Liver (tissue), 3 donors: ENCODE measurements at regions not wholly inside any gene's neighbourhood (a gene's known extent, or its start where the extent isn't known, plus 50 kb on each side); places are given as distances from the start of the nearest gene placed in this dataset.

ENCODE experiments used
- EGR1 ChIP-seq, 2 donors: IDR thresholded peaks; 2 replicates each; pipeline ENCODE4 v1.6.1; 2016 to 2018; ENCODE audit warnings: antibody characterized with exemption in 2 of 2, low read depth in 2 of 2
- FOXA1 ChIP-seq: IDR thresholded peaks from 2 replicates; pipeline ENCODE4 v1.6.1; 2016; ENCODE audit warnings: antibody characterized with exemption
- FOXA2 ChIP-seq: IDR thresholded peaks from 2 replicates; pipeline ENCODE4 v1.6.1; 2016; ENCODE audit warnings: antibody characterized with exemption
- GABPA ChIP-seq, 2 donors: IDR thresholded peaks in 1 of 2; conservative IDR thresholded peaks in 1 of 2; 2 replicates each; pipeline ENCODE4 v1.6.1; 2016; ENCODE audit warnings: antibody characterized with exemption in 2 of 2, mild to moderate bottlenecking in 1 of 2, moderate library complexity in 1 of 2
- HNF4A ChIP-seq, 2 donors: conservative IDR thresholded peaks; 2 replicates each; pipeline ENCODE4 v1.6.1; 2016; ENCODE audit warnings: antibody characterized with exemption in 2 of 2, mild to moderate bottlenecking in 2 of 2
- HNF4G ChIP-seq: IDR thresholded peaks from 2 replicates; pipeline ENCODE4 v1.6.1; 2016; ENCODE audit warnings: antibody characterized with exemption
- RAD21 ChIP-seq, 2 donors: IDR thresholded peaks; 2 replicates each; pipeline ENCODE4 v1.6.1; 2016; ENCODE audit warnings: antibody characterized with exemption in 2 of 2, mild to moderate bottlenecking in 2 of 2
- REST ChIP-seq: IDR thresholded peaks from 2 replicates; pipeline ENCODE4 v1.6.1; 2016; ENCODE audit warnings: antibody characterized with exemption, mild to moderate bottlenecking
- SP1 ChIP-seq: IDR thresholded peaks from 2 replicates; pipeline ENCODE4 v1.6.1; 2018; ENCODE audit warnings: antibody characterized with exemption, mild to moderate bottlenecking
- TAF1 ChIP-seq: conservative IDR thresholded peaks from 2 replicates; pipeline ENCODE4 v1.6.1; 2016; ENCODE audit warnings: antibody characterized with exemption, mild to moderate bottlenecking
- YY1 ChIP-seq: IDR thresholded peaks from 2 replicates; pipeline ENCODE4 v1.6.1; 2016; ENCODE audit warnings: antibody characterized with exemption, mild to moderate bottlenecking
- TF ChIP-seq, protein P1 (sequence below): fragments of 150-350 bp; IDR thresholded peaks from 2 replicates; pipeline ENCODE4 v1.5.1; 2017; ENCODE audit warnings: improper control_type of control experiment, low read depth, low read length; ENCODE audit not compliant: missing input control
- TF ChIP-seq, protein P2 (sequence below): IDR thresholded peaks from 2 replicates; pipeline ENCODE4 v1.6.1; 2016; ENCODE audit warnings: antibody characterized with exemption
- TF ChIP-seq, protein P3 (sequence below): IDR thresholded peaks from 2 replicates; pipeline ENCODE4 v1.6.1; 2016; ENCODE audit warnings: antibody characterized with exemption
- donor health status: healthy.
- donor health status: healthy.

GRCh38 chr2:163370169-163370886, 365.5 kb downstream of the FIGN start:
- TF ChIP-seq, protein P1, sequence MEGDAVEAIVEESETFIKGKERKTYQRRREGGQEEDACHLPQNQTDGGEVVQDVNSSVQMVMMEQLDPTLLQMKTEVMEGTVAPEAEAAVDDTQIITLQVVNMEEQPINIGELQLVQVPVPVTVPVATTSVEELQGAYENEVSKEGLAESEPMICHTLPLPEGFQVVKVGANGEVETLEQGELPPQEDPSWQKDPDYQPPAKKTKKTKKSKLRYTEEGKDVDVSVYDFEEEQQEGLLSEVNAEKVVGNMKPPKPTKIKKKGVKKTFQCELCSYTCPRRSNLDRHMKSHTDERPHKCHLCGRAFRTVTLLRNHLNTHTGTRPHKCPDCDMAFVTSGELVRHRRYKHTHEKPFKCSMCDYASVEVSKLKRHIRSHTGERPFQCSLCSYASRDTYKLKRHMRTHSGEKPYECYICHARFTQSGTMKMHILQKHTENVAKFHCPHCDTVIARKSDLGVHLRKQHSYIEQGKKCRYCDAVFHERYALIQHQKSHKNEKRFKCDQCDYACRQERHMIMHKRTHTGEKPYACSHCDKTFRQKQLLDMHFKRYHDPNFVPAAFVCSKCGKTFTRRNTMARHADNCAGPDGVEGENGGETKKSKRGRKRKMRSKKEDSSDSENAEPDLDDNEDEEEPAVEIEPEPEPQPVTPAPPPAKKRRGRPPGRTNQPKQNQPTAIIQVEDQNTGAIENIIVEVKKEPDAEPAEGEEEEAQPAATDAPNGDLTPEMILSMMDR, result no peak
- TF ChIP-seq GABPA (IDR thresholded peaks at IDR 0.05 in 1 of 2, conservative IDR thresholded peaks at IDR 0.05 in 1 of 2), result no peak
- TF ChIP-seq, protein P2, sequence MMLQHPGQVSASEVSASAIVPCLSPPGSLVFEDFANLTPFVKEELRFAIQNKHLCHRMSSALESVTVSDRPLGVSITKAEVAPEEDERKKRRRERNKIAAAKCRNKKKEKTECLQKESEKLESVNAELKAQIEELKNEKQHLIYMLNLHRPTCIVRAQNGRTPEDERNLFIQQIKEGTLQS, result no peak
- no peak for TF ChIP-seq FOXA1
- TF ChIP-seq HNF4G, result no peak
- TF ChIP-seq EGR1 (IDR thresholded peaks at IDR 0.05; ENCODE audit: low read depth in 2 of 2), result no peak
- TF ChIP-seq, protein P3, sequence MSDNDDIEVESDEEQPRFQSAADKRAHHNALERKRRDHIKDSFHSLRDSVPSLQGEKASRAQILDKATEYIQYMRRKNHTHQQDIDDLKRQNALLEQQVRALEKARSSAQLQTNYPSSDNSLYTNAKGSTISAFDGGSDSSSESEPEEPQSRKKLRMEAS, result no peak
- no peak for TF ChIP-seq RAD21 (IDR thresholded peaks at IDR 0.05)
- TF ChIP-seq SP1, result no peak
- no peak for TF ChIP-seq FOXA2
- no peak for TF ChIP-seq REST
- TF ChIP-seq YY1, result no peak
- TF ChIP-seq TAF1, result no peak
- TF ChIP-seq HNF4A (conservative IDR thresholded peaks at IDR 0.05), result no peak
